Mesenchymal stem cell (in vitro differentiated cells and primary cell): ENCODE measurements at regions not wholly inside any gene's neighbourhood (a gene's known extent, or its start where the extent isn't known, plus 50 kb on each side); places are given as distances from the start of the nearest gene placed in this dataset.
A peak's percentile ranks its signal among the peaks of the same experiment; 100 is the strongest.

Source experiments
- DNase-seq: peaks from one replicate; pipeline ENCODE4 v3.0.0-alpha.2; 2013
- H2AFZ ChIP-seq: one replicate; pipeline ENCODE4 v1.6.1; 2013; ENCODE audit warnings: low read depth, mild to moderate bottlenecking, control low read depth, inconsistent platforms, low read length, moderate library complexity
- H2AK5ac ChIP-seq: 2 replicates; pipeline ENCODE4 v1.6.1; 2013; ENCODE audit warnings: low read length, moderate library complexity, mild to moderate bottlenecking, inconsistent platforms; ENCODE audit not compliant: severe bottlenecking
- H2BK120ac ChIP-seq: one replicate; pipeline ENCODE4 v1.6.1; 2013; ENCODE audit warnings: low read depth, mild to moderate bottlenecking, inconsistent platforms, low read length, moderate library complexity
- H2BK12ac ChIP-seq, 2 experiments: one replicate each; pipeline ENCODE4 v1.6.1; 2013; ENCODE audit warnings: inconsistent platforms in 2 of 2, low read length in 2 of 2, mild to moderate bottlenecking in 2 of 2, moderate library complexity in 2 of 2, control low read depth in 1 of 2
- H2BK15ac ChIP-seq: one replicate; pipeline ENCODE4 v1.6.1; 2013; ENCODE audit warnings: mild to moderate bottlenecking, low read depth, inconsistent platforms; ENCODE audit not compliant: poor library complexity, severe bottlenecking
- H2BK5ac ChIP-seq: 2 replicates; pipeline ENCODE4 v1.6.1; 2013; ENCODE audit warnings: low read depth, mild to moderate bottlenecking, low read length, control low read depth, inconsistent platforms; ENCODE audit not compliant: poor library complexity, severe bottlenecking
- H3K14ac ChIP-seq, 2 experiments: one replicate each; pipeline ENCODE4 v1.6.1; 2013; ENCODE audit warnings: inconsistent platforms in 2 of 2, low read length in 2 of 2, control low read depth in 1 of 2, mild to moderate bottlenecking in 1 of 2, moderate library complexity in 1 of 2
- H3K18ac ChIP-seq, 2 experiments: one replicate each; pipeline ENCODE4 v1.6.1; 2013; ENCODE audit warnings: inconsistent platforms in 2 of 2, low read length in 2 of 2, control low read depth in 1 of 2, low read depth in 1 of 2, mild to moderate bottlenecking in 1 of 2
- H3K23ac ChIP-seq, 2 experiments: one replicate each; pipeline ENCODE4 v1.6.1; 2013; ENCODE audit warnings: inconsistent platforms in 2 of 2, low read length in 2 of 2, mild to moderate bottlenecking in 2 of 2, moderate library complexity in 2 of 2, control low read depth in 1 of 2
- H3K27ac ChIP-seq: 2 replicates; pipeline ENCODE4 v1.5.1; 2013; ENCODE audit warnings: mild to moderate bottlenecking, moderate library complexity, low read length, control low read depth, inconsistent platforms; ENCODE audit not compliant: poor library complexity, severe bottlenecking
- H3K27me3 ChIP-seq, 2 experiments: 2 replicates each; pipeline versions ENCODE4 v1.6.1 to v1.7.0; 2013; ENCODE audit warnings: low read length in 2 of 2, mild to moderate bottlenecking in 2 of 2, moderate library complexity in 2 of 2, control low read depth in 1 of 2, inconsistent platforms in 1 of 2; ENCODE audit not compliant: control insufficient read depth in 1 of 2, insufficient read depth in 1 of 2
- H3K36me3 ChIP-seq, 2 experiments: 2 replicates each; pipeline versions ENCODE4 v1.6.1 to v1.7.0; 2013; ENCODE audit warnings: low read length in 2 of 2, control low read depth in 1 of 2, inconsistent platforms in 1 of 2, low read depth in 1 of 2, mild to moderate bottlenecking in 1 of 2; ENCODE audit not compliant: insufficient read depth in 2 of 2, control insufficient read depth in 1 of 2
- H3K4ac ChIP-seq, 2 experiments: one replicate each; pipeline ENCODE4 v1.6.1; 2013; ENCODE audit warnings: inconsistent platforms in 2 of 2, low read length in 2 of 2, mild to moderate bottlenecking in 2 of 2, moderate library complexity in 2 of 2, control low read depth in 1 of 2, low read depth in 1 of 2
- H3K4me1 ChIP-seq: 2 replicates; pipeline ENCODE4 v1.6.1; 2013; ENCODE audit warnings: low read depth, low read length, control low read depth; ENCODE audit not compliant: control insufficient read depth, insufficient read depth
- H3K4me2 ChIP-seq: 2 replicates; pipeline ENCODE4 v1.6.1; 2013; ENCODE audit warnings: low read length, mild to moderate bottlenecking, inconsistent platforms; ENCODE audit not compliant: poor library complexity, severe bottlenecking
- H3K4me3 ChIP-seq, 2 experiments: 2 replicates each; pipeline versions ENCODE4 v1.5.1 to v1.7.0; 2013; ENCODE audit warnings: low read length in 2 of 2, mild to moderate bottlenecking in 2 of 2, control low read depth in 1 of 2, low read depth in 1 of 2; ENCODE audit not compliant: insufficient read depth in 1 of 2
- H3K79me1 ChIP-seq: replicated peaks from 2 replicates; pipeline ENCODE4 v1.6.1; 2013; ENCODE audit warnings: mild to moderate bottlenecking, control low read depth, low read length, inconsistent platforms; ENCODE audit not compliant: poor library complexity, severe bottlenecking
- H3K9ac ChIP-seq: 2 replicates; pipeline ENCODE4 v1.7.0; 2013; ENCODE audit warnings: mild to moderate bottlenecking, low read length, moderate library complexity
- H3K9me3 ChIP-seq: 2 replicates; pipeline ENCODE4 v1.7.0; 2013; ENCODE audit warnings: mild to moderate bottlenecking, low read length; ENCODE audit not compliant: control insufficient read depth
- H4K8ac ChIP-seq: one replicate; pipeline ENCODE4 v1.6.1; 2013; ENCODE audit warnings: inconsistent platforms, mild to moderate bottlenecking, low read length, moderate library complexity
- H4K91ac ChIP-seq: one replicate; pipeline ENCODE4 v1.6.1; 2013; ENCODE audit warnings: mild to moderate bottlenecking, low read length, inconsistent platforms
- WGBS: methylation state at CpG from one replicate; pipeline ENCODE4 v1.1.7; 2013; ENCODE audit warnings: mixed read lengths; 5-methylcytosine and 5-hydroxymethylcytosine counted together

DNA sequence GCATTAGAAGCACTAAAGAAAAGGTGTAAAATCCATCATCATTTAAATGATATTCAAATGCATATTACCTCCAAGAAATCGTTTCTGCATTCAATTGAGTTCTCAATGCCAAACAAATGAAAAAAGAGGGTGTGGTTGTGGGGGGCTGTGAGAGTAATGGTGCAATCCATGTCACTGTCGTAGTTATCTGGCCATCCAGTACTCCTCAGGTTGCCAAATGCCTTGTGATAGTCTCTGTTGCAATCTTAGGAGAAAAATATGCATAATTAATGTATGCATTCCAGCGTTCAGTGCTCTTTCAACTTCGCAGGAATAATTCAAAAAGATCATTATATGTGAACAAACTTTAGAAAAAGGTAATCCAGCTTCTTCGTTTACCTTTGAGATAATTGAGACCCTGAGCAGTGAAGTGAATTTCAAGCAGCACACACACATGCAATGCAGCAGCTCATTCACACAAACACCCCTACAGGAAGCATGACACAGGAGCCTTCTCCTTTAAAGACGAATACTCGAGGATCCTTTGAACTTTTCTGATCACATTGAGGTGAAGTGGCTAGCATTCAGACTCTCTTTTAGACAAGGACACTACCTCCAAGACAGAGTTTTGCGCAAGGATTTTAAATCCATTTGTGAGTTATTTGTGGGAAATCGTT lies 73.4 kb downstream of the OR13A1 start:
- H2BK120ac ChIP-seq = no peak overlapping the region
- no peak overlapping the region for H2BK12ac ChIP-seq
- no peak overlapping the region for H2BK5ac ChIP-seq
- H3K14ac ChIP-seq = no peak overlapping the region
- no peak overlapping the region for H4K91ac ChIP-seq
- WGBS = 60% methylated on average over 6 of the region's 9 CpGs
- no peaks in the 10 kb centered on the region for H3K79me1 ChIP-seq
- H3K36me3 ChIP-seq = no peaks in the 10 kb centered on the region
- no peak overlapping the region for H3K4me2 ChIP-seq
- H3K4ac ChIP-seq = no peak overlapping the region
- H3K4me1 ChIP-seq = no peaks in the 10 kb centered on the region
- H4K8ac ChIP-seq = no peak overlapping the region
- H3K27me3 ChIP-seq = peaks cover 24 to 32% of the 10 kb centered on the region in 2 experiments
- H2AFZ ChIP-seq = no peak overlapping the region
- no peak overlapping the region for H3K4me3 ChIP-seq
- H3K23ac ChIP-seq = no peak overlapping the region
- DNase-seq = no peak
- H3K18ac ChIP-seq = no peak overlapping the region
- H3K9ac ChIP-seq = no peak overlapping the region
- H2AK5ac ChIP-seq = no peak overlapping the region
- peaks cover 6% of the 10 kb centered on the region for H3K9me3 ChIP-seq
- H2BK15ac ChIP-seq = no peak overlapping the region
- H3K27ac ChIP-seq = no peak overlapping the region

- Histone ChIP-seq H3K79me1 (no peaks in the 10 kb centered on the region), H3K4me1 (no peaks in the 10 kb centered on the region), H3K36me3 (no peaks in the 10 kb centered on the region), H3K4me3 (no peak overlapping the region), H3K9me3 (peaks cover 6% of the 10 kb centered on the region), H4K8ac (no peak overlapping the region), H2BK15ac (no peak overlapping the region), H3K4ac (no peak overlapping the region), H3K14ac (no peak overlapping the region), H4K91ac (no peak overlapping the region), H3K27ac (no peak overlapping the region), H2AFZ (no peak overlapping the region), H2BK120ac (no peak overlapping the region), H3K9ac (no peak overlapping the region), H2BK5ac (no peak overlapping the region), H3K4me2 (no peak overlapping the region), H3K18ac (no peak overlapping the region), H3K27me3 (peaks cover 28 to 36% of the 10 kb centered on the region in 2 experiments), H2BK12ac (no peak overlapping the region), H2AK5ac (no peak overlapping the region), H3K23ac (no peak overlapping the region)
- 70% methylated on average over 2 of the region's 2 CpGs for WGBS
- no peak for DNase-seq
Observed at GRCh38 chr10:45243261-45243660, 72.1 kb downstream of the OR13A1 start.

- Histone ChIP-seq H3K4ac (no peak overlapping the region), H3K79me1 (no peaks in the 10 kb centered on the region), H2AK5ac (no peak overlapping the region), H3K27ac (no peak overlapping the region), H4K91ac (no peak overlapping the region), H3K9ac (no peak overlapping the region), H3K4me2 (no peak overlapping the region), H3K23ac (no peak overlapping the region), H3K27me3 (peaks cover 21 to 33% of the 10 kb centered on the region in 2 experiments), H2BK5ac (no peak overlapping the region), H3K36me3 (no peaks in the 10 kb centered on the region), H3K18ac (no peak overlapping the region), H4K8ac (no peak overlapping the region), H3K14ac (no peak overlapping the region), H3K9me3 (peaks cover 6% of the 10 kb centered on the region), H2BK15ac (no peak overlapping the region), H2BK120ac (no peak overlapping the region), H3K4me1 (no peaks in the 10 kb centered on the region), H2BK12ac (no peak overlapping the region), H2AFZ (no peak overlapping the region), H3K4me3 (no peak overlapping the region)
- WGBS = 93% methylated on average over 1 of the region's 1 CpG
- no peak for DNase-seq
Observed at GRCh38 chr10:45246522-45246921, 68.9 kb downstream of the OR13A1 start.

- Histone ChIP-seq H3K9ac (peak overlapping the region; percentile 68), H3K4me1 (no peaks in the 10 kb centered on the region), H2BK15ac (no peak overlapping the region), H4K8ac (no peak overlapping the region), H3K14ac (no peak overlapping the region), H4K91ac (no peak overlapping the region), H3K79me1 (no peaks in the 10 kb centered on the region), H3K9me3 (no peaks in the 10 kb centered on the region), H3K36me3 (no peaks in the 10 kb centered on the region), H3K18ac (no peak overlapping the region), H3K4ac (no peak overlapping the region), H2AK5ac (no peak overlapping the region), H3K23ac (no peak overlapping the region), H2BK12ac (no peak overlapping the region), H3K27me3 (peaks cover 10 to 23% of the 10 kb centered on the region in 2 experiments), H2BK120ac (no peak overlapping the region), H2BK5ac (no peak overlapping the region), H3K4me3 (peak overlapping the region in 1 of 2 experiments; percentile 53), H3K4me2 (peak overlapping the region; percentile 64), H2AFZ (no peak overlapping the region), H3K27ac (no peak overlapping the region)
- DNase-seq = peak; percentile 84
- WGBS = 73% methylated on average over 12 of the region's 17 CpGs
Observed at GRCh38 chr10:45249978-45250693, 65.3 kb downstream of the OR13A1 start.
